ENCODE measurements at regions not wholly inside any gene's neighbourhood (a gene's known extent, or its start where the extent isn't known, plus 50 kb on each side); places are given as distances from the start of the nearest gene placed in this dataset.

- TF ChIP-seq CTCF (conservative IDR thresholded peaks at IDR 0.05; ENCODE audit: low read length), result no peak
- no peak for DNase-seq (ENCODE audit: low read depth)
- no peak overlapping the region for H3K4me3 ChIP-seq (ENCODE audit: low read length)
Measured at GRCh38 chr20:41889126-41889843, 271.1 kb upstream of the CHD6 start.

GRCh38 chr20:41888434-41888833, 270.3 kb upstream of the CHD6 start:
- no peak overlapping the region for H3K4me3 ChIP-seq (ENCODE audit: low read length)
- TF ChIP-seq CTCF (conservative IDR thresholded peaks at IDR 0.05; ENCODE audit: low read length), result no peak
- no peak for DNase-seq (ENCODE audit: low read depth)

GRCh38 chr20:41887500-41887899, 269.3 kb upstream of the CHD6 start:
- H3K4me3 ChIP-seq (ENCODE audit: low read length), result no peak overlapping the region
- DNase-seq (ENCODE audit: low read depth), result no peak
- no peak for TF ChIP-seq CTCF (conservative IDR thresholded peaks at IDR 0.05; ENCODE audit: low read length)

GRCh38 chr20:41881466-41882046, 263.4 kb upstream of the CHD6 start:
- no peak for DNase-seq (ENCODE audit: low read depth)
- H3K4me3 ChIP-seq (ENCODE audit: low read length), result no peak overlapping the region
- no peak for TF ChIP-seq CTCF (conservative IDR thresholded peaks at IDR 0.05; ENCODE audit: low read length)

GRCh38 chr20:41879123-41879522, 260.9 kb upstream of the CHD6 start:
- no peak for DNase-seq (ENCODE audit: low read depth)
- no peak overlapping the region for H3K4me3 ChIP-seq (ENCODE audit: low read length)
- no peak for TF ChIP-seq CTCF (conservative IDR thresholded peaks at IDR 0.05; ENCODE audit: low read length)

- no peak for TF ChIP-seq CTCF (conservative IDR thresholded peaks at IDR 0.05; ENCODE audit: low read length)
- no peak overlapping the region for H3K4me3 ChIP-seq (ENCODE audit: low read length)
- DNase-seq (ENCODE audit: low read depth), result no peak
Measured at GRCh38 chr20:41877911-41878310, 259.7 kb upstream of the CHD6 start.

- TF ChIP-seq CTCF (conservative IDR thresholded peaks at IDR 0.05; ENCODE audit: low read length), result no peak
- no peak for DNase-seq (ENCODE audit: low read depth)
Measured at GRCh38 chr20:41874658-41875057, 256.5 kb upstream of the CHD6 start.

More at GRCh38 chr20:41874658-41875057, 256.5 kb upstream of the CHD6 start:
- H3K4me3 ChIP-seq (ENCODE audit: low read length), result no peak overlapping the region
